ENCODE measurements at regions not wholly inside any gene's neighbourhood (a gene's known extent, or its start where the extent isn't known, plus 50 kb on each side); places are given as distances from the start of the nearest gene placed in this dataset.

DNA sequence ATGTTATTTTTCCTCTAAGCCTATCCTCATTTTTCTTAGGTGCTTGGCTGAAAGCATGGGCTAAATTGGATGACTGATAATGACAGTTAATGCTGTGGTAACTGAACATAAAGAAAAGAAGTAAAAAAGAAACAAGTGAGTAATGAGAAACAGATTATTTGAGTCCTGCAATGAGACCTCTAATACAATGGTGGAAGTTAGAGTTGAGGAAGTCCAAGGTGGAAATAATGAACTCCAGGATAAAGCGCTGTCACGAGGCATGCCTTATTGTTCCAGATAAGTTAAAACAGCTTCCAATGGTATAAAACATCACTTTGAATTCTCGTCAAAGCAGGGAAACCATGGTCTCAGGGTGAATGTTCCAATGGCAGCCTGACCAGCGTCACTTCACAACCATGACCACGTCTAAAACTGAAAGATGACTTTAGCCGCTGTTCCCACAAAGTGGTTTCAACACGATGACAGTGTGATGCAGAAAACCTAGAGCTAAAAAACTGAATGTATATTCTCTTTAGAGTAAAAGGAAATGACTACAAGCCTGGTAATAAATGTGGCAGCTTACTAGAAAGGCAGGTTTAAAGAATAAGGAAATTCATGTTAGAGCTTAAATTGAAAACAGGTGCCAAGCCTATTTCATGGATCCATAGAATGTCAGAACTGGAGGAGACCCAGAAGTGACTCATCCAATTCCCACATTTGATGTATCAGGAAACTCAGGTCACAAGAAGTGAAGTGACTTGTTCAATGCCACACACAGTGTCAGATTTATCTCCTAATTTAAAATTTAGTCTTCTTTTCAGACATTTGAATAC, 202.6 kb upstream of the GYPA start:
- Histone ChIP-seq H3K36me3 (no peaks in the 10 kb centered on the region), H3K9ac (ENCODE audit: low read depth in 2 of 2, low read length in 2 of 2) (no peak overlapping the region), H3K9me3 (no peaks in the 10 kb centered on the region), H3K27ac (no peak overlapping the region), H3K4me3 (no peak overlapping the region), H3K27me3 (no peaks in the 10 kb centered on the region), H3K4me1 (no peaks in the 10 kb centered on the region)
- intact Hi-C loops (cut with DNase I) = no loop called here
- no peak for DNase-seq
- TF ChIP-seq, protein P1, sequence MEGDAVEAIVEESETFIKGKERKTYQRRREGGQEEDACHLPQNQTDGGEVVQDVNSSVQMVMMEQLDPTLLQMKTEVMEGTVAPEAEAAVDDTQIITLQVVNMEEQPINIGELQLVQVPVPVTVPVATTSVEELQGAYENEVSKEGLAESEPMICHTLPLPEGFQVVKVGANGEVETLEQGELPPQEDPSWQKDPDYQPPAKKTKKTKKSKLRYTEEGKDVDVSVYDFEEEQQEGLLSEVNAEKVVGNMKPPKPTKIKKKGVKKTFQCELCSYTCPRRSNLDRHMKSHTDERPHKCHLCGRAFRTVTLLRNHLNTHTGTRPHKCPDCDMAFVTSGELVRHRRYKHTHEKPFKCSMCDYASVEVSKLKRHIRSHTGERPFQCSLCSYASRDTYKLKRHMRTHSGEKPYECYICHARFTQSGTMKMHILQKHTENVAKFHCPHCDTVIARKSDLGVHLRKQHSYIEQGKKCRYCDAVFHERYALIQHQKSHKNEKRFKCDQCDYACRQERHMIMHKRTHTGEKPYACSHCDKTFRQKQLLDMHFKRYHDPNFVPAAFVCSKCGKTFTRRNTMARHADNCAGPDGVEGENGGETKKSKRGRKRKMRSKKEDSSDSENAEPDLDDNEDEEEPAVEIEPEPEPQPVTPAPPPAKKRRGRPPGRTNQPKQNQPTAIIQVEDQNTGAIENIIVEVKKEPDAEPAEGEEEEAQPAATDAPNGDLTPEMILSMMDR (IDR thresholded peaks at IDR 0.05) = no peak

- no peaks in the 10 kb centered on the region for H3K36me3 ChIP-seq
- intact Hi-C loops (cut with DNase I) = no loop called here
- no peaks in the 10 kb centered on the region for H3K27me3 ChIP-seq
- no peak overlapping the region for H3K4me3 ChIP-seq
- H3K4me1 ChIP-seq = no peaks in the 10 kb centered on the region
- H3K27ac ChIP-seq = no peak overlapping the region
- TF ChIP-seq, protein P1 (IDR thresholded peaks at IDR 0.05) = no peak
- H3K9ac ChIP-seq (ENCODE audit: low read depth in 2 of 2, low read length in 2 of 2) = no peak overlapping the region
- no peaks in the 10 kb centered on the region for H3K9me3 ChIP-seq
- DNase-seq = no peak
Observed at GRCh38 chr4:144347121-144347520, 206.6 kb upstream of the GYPA start.

DNA sequence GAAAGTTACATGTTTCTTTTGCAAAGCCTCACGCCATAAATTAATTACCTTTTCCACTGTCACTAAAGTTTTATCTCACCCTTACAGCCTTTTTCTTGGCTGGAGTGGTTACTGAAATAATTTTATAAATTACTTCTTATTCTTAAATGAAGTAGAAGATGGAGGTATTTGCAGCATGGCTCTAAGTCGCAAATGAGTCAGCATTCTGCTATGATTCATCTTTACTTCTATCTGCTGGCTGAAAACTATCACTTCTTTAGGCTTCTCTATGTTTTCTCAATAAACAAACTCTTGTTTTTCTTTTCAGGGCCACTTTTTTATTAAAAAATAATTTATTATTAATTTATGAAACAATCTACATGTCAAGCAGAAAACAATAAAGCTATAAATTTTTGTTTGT, 210.2 kb upstream of the GYPA start:
- TF ChIP-seq, protein P1 (IDR thresholded peaks at IDR 0.05) = no peak
- Histone ChIP-seq H3K9ac (ENCODE audit: low read depth in 2 of 2, low read length in 2 of 2) (no peak overlapping the region), H3K27me3 (no peaks in the 10 kb centered on the region), H3K27ac (no peak overlapping the region), H3K9me3 (no peaks in the 10 kb centered on the region), H3K4me1 (no peaks in the 10 kb centered on the region), H3K36me3 (no peaks in the 10 kb centered on the region), H3K4me3 (no peak overlapping the region)
- intact Hi-C loops (cut with DNase I) = no loop called here
- DNase-seq = no peak

- H3K9ac ChIP-seq (ENCODE audit: low read depth in 2 of 2, low read length in 2 of 2) = no peak overlapping the region
- H3K27me3 ChIP-seq = no peaks in the 10 kb centered on the region
- no peak overlapping the region for H3K27ac ChIP-seq
- intact Hi-C loops (cut with DNase I) = no loop called here
- DNase-seq = no peak
- H3K4me1 ChIP-seq = no peaks in the 10 kb centered on the region
- TF ChIP-seq, protein P1 (IDR thresholded peaks at IDR 0.05) = no peak
- H3K9me3 ChIP-seq = no peaks in the 10 kb centered on the region
- no peaks in the 10 kb centered on the region for H3K36me3 ChIP-seq
- no peak overlapping the region for H3K4me3 ChIP-seq
Observed at GRCh38 chr4:144351306-144351705, 210.8 kb upstream of the GYPA start.

GRCh38 chr4:144353292-144353691, 212.8 kb upstream of the GYPA start:
- H3K9me3 ChIP-seq = no peaks in the 10 kb centered on the region
- DNase-seq = no peak
- TF ChIP-seq, protein P1 (IDR thresholded peaks at IDR 0.05) = no peak
- no peak overlapping the region for H3K27ac ChIP-seq
- intact Hi-C loops (cut with DNase I) = no loop called here
- no peaks in the 10 kb centered on the region for H3K4me1 ChIP-seq
- H3K27me3 ChIP-seq = no peaks in the 10 kb centered on the region
- no peaks in the 10 kb centered on the region for H3K36me3 ChIP-seq
- no peak overlapping the region for H3K4me3 ChIP-seq
- no peak overlapping the region for H3K9ac ChIP-seq (ENCODE audit: low read depth in 2 of 2, low read length in 2 of 2)

Data from colonic mucosa (tissue), 4 donors.